Large intestine (tissue), 3 donors: ENCODE measurements at regions not wholly inside any gene's neighbourhood (a gene's known extent, or its start where the extent isn't known, plus 50 kb on each side); places are given as distances from the start of the nearest gene placed in this dataset.
"Not testable (repeated sequence)": the region's sequence is repeated elsewhere in the genome, so short reads cannot be mapped to it uniquely, and the experiment has no call there.

Experiments used
- DNase-seq, 2 donors: peaks; one replicate each; pipeline versions ENCODE4 v3.0.0 to v3.0.0-alpha.2; 2013
- H3K27ac ChIP-seq: one replicate; pipeline ENCODE4 v1.5.1; 2013; ENCODE audit warnings: low read length
- H3K27me3 ChIP-seq: 2 replicates; pipeline ENCODE4 v1.6.1; 2013; ENCODE audit warnings: low read length; ENCODE audit not compliant: control insufficient read depth, insufficient read depth
- H3K36me3 ChIP-seq: 2 replicates; pipeline ENCODE4 v1.6.1; 2013; ENCODE audit warnings: low read length; ENCODE audit not compliant: control insufficient read depth, insufficient read depth
- H3K4me1 ChIP-seq: one replicate; pipeline ENCODE4 v1.6.1; 2013; ENCODE audit warnings: low read length; ENCODE audit not compliant: control insufficient read depth, insufficient read depth
- H3K4me3 ChIP-seq: one replicate; pipeline ENCODE4 v1.5.1; 2013; ENCODE audit warnings: low read length
- H3K9me3 ChIP-seq: one replicate; pipeline ENCODE4 v1.6.1; 2013; ENCODE audit warnings: mild to moderate bottlenecking, low read depth, low read length, moderate library complexity; ENCODE audit not compliant: control insufficient read depth
- WGBS: methylation state at CpG from one replicate; pipeline ENCODE4 v1.1.5; 2013; ENCODE audit warnings: low lambda C conversion rate; ENCODE audit not compliant: insufficient coverage; 5-methylcytosine and 5-hydroxymethylcytosine counted together

GRCh38 chr12:28035500-28035899 is 63.0 kb upstream of the PTHLH start:
- Histone ChIP-seq H3K27me3 (no peaks in the 10 kb centered on the region), H3K4me1 (no peaks in the 10 kb centered on the region), H3K4me3 (no peak overlapping the region), H3K9me3 (no peaks in the 10 kb centered on the region), H3K36me3 (no peaks in the 10 kb centered on the region), H3K27ac (no peak overlapping the region)
- DNase-seq: no peak
- no CpG with 5 or more reads among the region's 1 CpG for WGBS

- H3K4me1 ChIP-seq: no peaks in the 10 kb centered on the region
Measured at GRCh38 chr12:28036940-28037339, 64.4 kb upstream of the PTHLH start.

GRCh38 chr12:28040246-28040645 is 67.7 kb upstream of the PTHLH start:
- H3K36me3 ChIP-seq: no peaks in the 10 kb centered on the region
- H3K27ac ChIP-seq: no peak overlapping the region
- H3K9me3 ChIP-seq: no peaks in the 10 kb centered on the region
- no peak for DNase-seq
- 57% methylated on average over 1 of the region's 2 CpGs for WGBS
- H3K27me3 ChIP-seq: no peaks in the 10 kb centered on the region
- H3K4me1 ChIP-seq: no peaks in the 10 kb centered on the region
- H3K4me3 ChIP-seq: no peak overlapping the region

More at GRCh38 chr12:28036940-28037339, 64.4 kb upstream of the PTHLH start:
- no peak for DNase-seq
- Histone ChIP-seq H3K27ac (no peak overlapping the region), H3K9me3 (no peaks in the 10 kb centered on the region), H3K27me3 (no peaks in the 10 kb centered on the region), H3K4me3 (no peak overlapping the region), H3K36me3 (no peaks in the 10 kb centered on the region)
- no CpG with 5 or more reads among the region's 3 CpGs for WGBS

- not testable (repeated sequence) for DNase-seq, H3K4me1 ChIP-seq, H3K27ac ChIP-seq, H3K9me3 ChIP-seq, H3K27me3 ChIP-seq, H3K36me3 ChIP-seq, H3K4me3 ChIP-seq
- 70% methylated on average over 2 of the region's 3 CpGs for WGBS
Measured at GRCh38 chr12:28046600-28046999, 74.1 kb upstream of the PTHLH start.

GRCh38 chr12:28050606-28051005 is 78.1 kb upstream of the PTHLH start:
- WGBS: no CpG with 5 or more reads among the region's 2 CpGs
- Histone ChIP-seq H3K9me3 (no peaks in the 10 kb centered on the region), H3K27me3 (no peaks in the 10 kb centered on the region), H3K4me1 (no peaks in the 10 kb centered on the region), H3K36me3 (no peaks in the 10 kb centered on the region), H3K4me3 (no peak overlapping the region), H3K27ac (no peak overlapping the region)
- no peak for DNase-seq

- no peaks in the 10 kb centered on the region for H3K27me3 ChIP-seq
Measured at GRCh38 chr12:28051516-28052354, 79.2 kb upstream of the PTHLH start.

GRCh38 chr12:28053564-28053963 is 81.0 kb upstream of the PTHLH start:
- H3K36me3 ChIP-seq: no peaks in the 10 kb centered on the region
- H3K27ac ChIP-seq: no peak overlapping the region
- H3K9me3 ChIP-seq: no peaks in the 10 kb centered on the region
- no peak overlapping the region for H3K4me3 ChIP-seq
- 100% methylated on average over 1 of the region's 5 CpGs for WGBS
- H3K27me3 ChIP-seq: no peaks in the 10 kb centered on the region
- DNase-seq: no peak
- H3K4me1 ChIP-seq: no peaks in the 10 kb centered on the region

More at GRCh38 chr12:28051516-28052354, 79.2 kb upstream of the PTHLH start:
- no peak overlapping the region for H3K4me3 ChIP-seq
- no peaks in the 10 kb centered on the region for H3K36me3 ChIP-seq
- no peaks in the 10 kb centered on the region for H3K9me3 ChIP-seq
- no peak overlapping the region for H3K27ac ChIP-seq
- H3K4me1 ChIP-seq: no peaks in the 10 kb centered on the region
- WGBS: 67% methylated on average over 1 of the region's 5 CpGs
- DNase-seq: no peak

- no peaks in the 10 kb centered on the region for H3K27me3 ChIP-seq
- H3K9me3 ChIP-seq: no peaks in the 10 kb centered on the region
- no peak for DNase-seq
- no CpG with 5 or more reads among the region's 1 CpG for WGBS
- H3K27ac ChIP-seq: no peak overlapping the region
- H3K4me1 ChIP-seq: no peaks in the 10 kb centered on the region
- H3K36me3 ChIP-seq: no peaks in the 10 kb centered on the region
- no peak overlapping the region for H3K4me3 ChIP-seq
Measured at GRCh38 chr12:28054583-28054982, 82.0 kb upstream of the PTHLH start.

- H3K36me3 ChIP-seq: no peaks in the 10 kb centered on the region
- H3K9me3 ChIP-seq: no peaks in the 10 kb centered on the region
- whole genome bisulfite sequencing: 55% methylated on average over 3 of the region's 8 CpGs
- no peak overlapping the region for H3K27ac ChIP-seq
- H3K27me3 ChIP-seq: no peaks in the 10 kb centered on the region
- H3K4me3 ChIP-seq: no peak overlapping the region
- H3K4me1 ChIP-seq: no peaks in the 10 kb centered on the region
- no peak for DNase-seq
Measured at GRCh38 chr12:28057856-28058615, 85.5 kb upstream of the PTHLH start.

- Histone ChIP-seq H3K27me3 (no peaks in the 10 kb centered on the region), H3K27ac (no peak overlapping the region), H3K4me3 (no peak overlapping the region), H3K9me3 (no peaks in the 10 kb centered on the region), H3K36me3 (no peaks in the 10 kb centered on the region), H3K4me1 (no peaks in the 10 kb centered on the region)
- WGBS: 88% methylated on average over 1 of the region's 1 CpG
- DNase-seq: no peak
Measured at GRCh38 chr12:28059220-28059619, 86.7 kb upstream of the PTHLH start.
